HG02840 (cell line): ENCODE measurements at regions not wholly inside any gene's neighbourhood (a gene's known extent, or its start where the extent isn't known, plus 50 kb on each side); places are given as distances from the start of the nearest gene placed in this dataset.

Experiments
- ATAC-seq: cut with Tn5 transposase; IDR thresholded peaks from one replicate; pipeline ENCODE4 v1.9.1; 2021; ENCODE audit warnings: mild to moderate bottlenecking, moderate library complexity, moderate number of reproducible peaks; ENCODE audit not compliant: unreplicated experiment, low FRiP score

DNA sequence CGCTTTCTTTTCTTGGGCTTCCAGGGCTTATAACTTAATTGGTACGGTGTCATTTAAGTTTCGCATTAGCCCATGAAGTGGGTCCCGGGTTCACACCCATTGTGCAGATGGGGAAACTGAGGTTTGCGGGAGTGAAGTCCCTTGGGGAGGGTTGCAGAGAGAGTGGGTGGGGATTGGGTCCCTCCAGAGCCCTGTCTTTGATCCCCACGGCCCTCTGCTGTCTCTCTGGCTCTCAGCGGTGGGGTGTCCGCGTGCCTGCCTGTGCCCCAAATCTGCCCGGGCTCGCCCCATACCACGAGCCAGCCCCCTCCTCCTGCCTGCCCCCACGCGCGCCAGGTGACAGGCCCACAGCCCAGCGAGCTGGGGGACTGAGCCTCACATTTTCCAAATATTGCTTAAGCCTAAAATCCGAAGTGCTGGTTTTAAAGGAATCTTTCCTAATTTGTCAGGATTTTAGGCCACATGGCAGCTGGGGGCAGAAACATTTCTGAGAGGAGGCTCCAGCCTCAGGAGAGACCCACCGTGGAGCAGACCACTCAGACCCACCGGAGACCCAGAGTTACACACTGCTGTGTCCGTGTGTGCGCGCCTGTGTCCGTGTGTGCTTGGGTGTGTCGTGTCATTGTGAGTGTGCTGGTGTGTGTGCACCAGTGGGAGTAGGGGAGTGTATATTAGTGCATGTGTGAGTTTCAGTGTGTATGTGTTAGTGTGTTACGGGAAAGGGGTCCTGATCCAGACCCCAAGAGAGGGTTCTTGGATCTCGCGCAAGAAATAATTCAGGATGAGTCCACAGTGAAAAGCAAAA, 159.5 kb upstream of the IER5L start:
- no peak for ATAC-seq

DNA sequence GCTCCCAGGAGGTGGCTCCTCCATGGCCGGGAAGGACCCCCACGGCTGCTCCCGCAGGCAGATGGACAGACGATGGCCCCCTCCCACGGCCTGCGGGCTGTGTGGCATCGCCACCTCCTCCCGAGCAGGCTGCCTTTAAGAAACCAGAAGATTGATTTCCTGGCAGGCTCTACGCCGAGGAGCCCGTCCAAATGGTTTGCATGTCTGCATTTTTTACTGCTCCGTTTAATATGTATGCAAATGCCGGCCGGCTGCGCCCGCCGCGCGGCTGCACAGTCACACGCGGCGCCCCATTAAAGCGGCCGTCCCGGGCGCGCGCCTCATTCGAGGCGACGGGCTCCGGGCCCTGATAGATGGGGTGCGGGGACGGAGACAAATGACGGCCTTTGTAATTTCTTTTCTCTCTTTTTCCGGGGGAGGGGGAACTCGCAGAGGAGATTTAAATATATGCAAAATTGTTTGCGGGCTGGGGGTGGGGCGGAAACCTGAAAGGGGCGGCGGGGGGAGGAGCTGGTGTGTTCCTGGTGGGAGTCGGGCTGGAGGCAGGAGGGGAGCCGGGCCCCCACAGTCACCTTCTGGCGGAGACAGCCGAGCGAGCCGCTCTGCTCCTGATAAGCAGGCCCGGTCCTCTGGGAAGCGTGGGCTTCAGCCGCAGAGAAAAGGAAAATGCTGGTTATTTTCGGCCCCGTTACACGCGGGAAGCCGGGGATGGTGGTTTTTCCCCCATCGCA, 158.7 kb upstream of the IER5L start:
- ATAC-seq = no peak

DNA sequence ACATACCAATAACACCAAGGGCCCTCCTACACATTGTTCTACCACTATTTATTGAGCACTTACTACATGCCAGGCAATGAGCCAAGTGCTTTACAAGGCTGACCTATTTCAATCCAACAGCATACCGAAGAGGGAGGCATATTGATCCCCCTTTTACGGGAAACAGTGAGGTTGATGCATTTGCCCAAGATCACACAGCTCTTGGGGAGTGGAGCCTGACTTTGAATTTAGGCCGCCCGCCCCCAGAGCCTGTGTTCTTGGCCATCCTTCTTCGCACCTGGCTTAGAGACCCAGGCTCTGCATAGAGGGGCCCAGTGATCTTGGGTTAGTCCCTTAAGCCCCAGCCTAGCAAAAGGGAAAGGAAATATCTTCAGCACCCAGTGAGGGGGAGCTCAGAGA, 158.1 kb upstream of the IER5L start:
- no peak for ATAC-seq

DNA sequence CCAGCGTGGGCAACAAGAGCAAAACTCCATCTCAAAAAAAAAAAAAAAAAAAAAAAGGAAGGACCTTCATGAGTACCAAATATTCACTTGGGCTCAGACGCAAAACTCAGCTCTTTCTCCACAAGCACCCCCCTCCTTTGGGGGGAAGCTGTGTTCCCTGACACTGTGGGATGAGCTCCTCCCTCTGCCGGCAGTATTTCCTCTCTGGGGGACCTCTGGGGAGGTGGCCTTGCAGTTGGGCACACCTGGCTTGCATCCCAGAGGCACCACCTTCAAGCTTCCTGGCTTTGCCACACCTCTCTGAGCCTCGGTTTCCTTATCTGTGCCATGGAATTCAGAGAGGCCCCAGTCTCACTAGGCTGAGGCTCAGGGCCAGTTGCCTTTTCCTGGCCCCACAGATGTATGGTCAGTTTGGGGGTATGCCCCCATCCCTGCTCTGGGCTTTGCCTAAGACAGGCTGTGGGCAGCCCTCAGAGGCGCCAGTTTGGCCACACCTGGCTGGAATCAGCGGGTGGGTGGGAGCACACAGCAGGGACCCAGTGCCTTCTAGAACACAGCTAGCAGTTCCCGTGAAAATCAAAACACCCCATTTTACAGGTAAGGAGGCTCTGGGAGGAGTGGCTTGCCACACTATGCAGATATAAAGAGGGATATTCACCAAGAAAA, 157.5 kb upstream of the IER5L start:
- ATAC-seq = no peak

- no peak for ATAC-seq
Observed at GRCh38 chr9:129334105-129334935, 156.3 kb upstream of the IER5L start.

DNA sequence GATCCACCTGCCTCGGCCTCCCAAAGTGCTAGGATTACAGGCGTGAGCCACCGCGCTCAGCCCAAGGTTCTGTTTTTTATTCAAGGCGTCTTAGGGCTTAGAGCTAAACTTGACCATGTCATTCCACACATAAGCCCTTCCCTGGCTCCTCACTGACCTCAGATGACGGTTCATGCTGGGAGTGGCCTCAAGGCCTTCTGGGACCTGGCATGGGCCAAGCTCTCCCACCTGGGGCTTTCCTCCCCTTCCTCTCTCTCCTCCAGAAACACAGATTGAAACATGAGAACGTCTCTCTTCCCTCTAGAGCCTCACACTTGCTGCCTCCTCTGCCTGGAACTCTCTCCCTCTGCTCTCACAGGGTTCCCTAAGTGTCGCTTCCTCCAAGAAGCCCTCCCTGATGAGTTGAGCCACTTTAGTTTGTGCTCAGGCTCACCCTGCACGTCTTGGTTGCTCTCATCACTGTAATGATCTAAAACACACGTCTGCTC, 155.6 kb upstream of the IER5L start:
- no peak for ATAC-seq

GRCh38 chr9:129332581-129332980, 154.5 kb upstream of the IER5L start:
- ATAC-seq = no peak

GRCh38 chr9:129331772-129332500, 153.9 kb upstream of the IER5L start:
- ATAC-seq = no peak

- ATAC-seq = no peak
Observed at GRCh38 chr9:129331493-129331765, 153.4 kb upstream of the IER5L start.

GRCh38 chr9:129330711-129331492, 152.8 kb upstream of the IER5L start:
- no peak for ATAC-seq

DNA sequence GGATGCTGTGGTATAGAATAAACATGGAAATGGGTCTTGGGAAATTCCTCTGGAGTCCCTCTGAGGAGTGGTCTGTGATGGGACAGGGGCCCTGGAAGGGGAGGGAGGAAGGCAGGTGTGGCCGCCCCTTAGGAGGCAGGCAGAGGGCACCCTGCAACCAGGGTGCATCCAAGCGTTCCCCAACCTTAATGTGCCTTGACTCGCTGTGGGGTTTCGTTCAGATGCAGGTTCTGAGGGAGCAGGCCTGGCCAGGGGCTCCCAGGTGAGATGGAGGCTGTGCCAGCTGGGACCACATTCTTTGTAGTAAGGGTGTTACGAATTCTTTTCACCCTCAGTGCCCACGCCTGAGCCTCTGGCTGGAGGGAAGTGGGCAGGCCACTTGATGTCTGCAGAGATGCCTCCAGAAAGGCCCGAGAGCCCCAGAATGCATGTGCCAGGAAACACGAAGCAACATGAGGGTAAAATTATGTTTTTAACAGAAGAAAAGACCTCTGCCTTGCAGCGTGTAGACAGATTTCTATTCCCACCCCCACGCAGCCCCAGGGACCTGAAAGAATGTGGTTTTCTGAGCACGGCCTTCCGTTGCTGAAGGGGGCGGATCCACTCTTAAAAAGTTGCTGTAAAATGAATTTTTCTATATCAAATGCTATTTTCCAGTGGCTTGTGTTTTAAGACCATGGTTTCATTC, 150.4 kb upstream of the IER5L start:
- no peak for ATAC-seq

- ATAC-seq = no peak
Observed at GRCh38 chr9:129327552-129328328, 149.7 kb upstream of the IER5L start.

- ATAC-seq = no peak
Observed at GRCh38 chr9:129326061-129327005, 148.3 kb upstream of the IER5L start.

GRCh38 chr9:129324808-129325502, 146.9 kb upstream of the IER5L start:
- ATAC-seq = no peak

- ATAC-seq = no peak
Observed at GRCh38 chr9:129323999-129324553, 146.0 kb upstream of the IER5L start.
